Body of pancreas (tissue), 4 donors: ENCODE measurements at regions not wholly inside any gene's neighbourhood (a gene's known extent, or its start where the extent isn't known, plus 50 kb on each side); places are given as distances from the start of the nearest gene placed in this dataset.

Experiments used
- ATAC-seq: fragments of 150-250 bp; one replicate; pipeline ENCODE4 v1.9.1; 2016
- DNase-seq, 4 donors: peaks; one replicate each; pipeline ENCODE4 v3.0.0-alpha.2; 2019
- H3K27ac ChIP-seq, 4 donors: fragments of 200-600 bp; sonication (generic); 1 replicate in 3 of 4; 2 replicates in 1 of 4; pipeline versions ENCODE4 v1.5.1 to v1.6.1; 2016 to 2019; ENCODE audit warnings: mild to moderate bottlenecking in 1 of 4, mixed read lengths in 1 of 4, moderate library complexity in 1 of 4
- H3K27me3 ChIP-seq, 2 donors: fragments of 200-600 bp; sonication (generic); one replicate each; pipeline ENCODE4 v1.6.0; 2016; ENCODE audit warnings: mild to moderate bottlenecking in 1 of 2
- H3K36me3 ChIP-seq, 2 donors: fragments of 200-600 bp; sonication (generic); replicated peaks in 1 of 2; 2 replicates each; pipeline ENCODE4 v1.5.1; 2016; ENCODE audit warnings: low read depth in 2 of 2; ENCODE audit not compliant: insufficient read depth in 1 of 2
- H3K4me1 ChIP-seq: fragments of 200-600 bp; sonication (generic); one replicate; pipeline ENCODE4 v1.6.0; 2016
- H3K4me3 ChIP-seq, 2 donors: fragments of 200-600 bp; sonication (generic); 1 replicate in 1 of 2; 2 replicates in 1 of 2; pipeline ENCODE4 v1.5.1; 2016 to 2019
- H3K9me3 ChIP-seq, 3 donors: fragments of 200-600 bp; sonication (generic); 1 replicate in 2 of 3; 2 replicates in 1 of 3; pipeline ENCODE4 v1.5.1; 2016
- POLR2A ChIP-seq, 3 donors: fragments of 450-650 bp; IDR thresholded peaks; one replicate each; pipeline ENCODE4 v1.6.1; 2016; ENCODE audit warnings: antibody characterized with exemption in 3 of 3, mild to moderate bottlenecking in 2 of 3
- WGBS, 2 donors: methylation state at CpG; one replicate each; pipeline ENCODE4 v1.1.5; 2017; 5-methylcytosine and 5-hydroxymethylcytosine counted together
- intact Hi-C: fragments of 100-400 bp; cut with DNase I; formaldehyde crosslinking; loops from one replicate; pipeline ENCODE4 v1.15.1; 2023
- TF ChIP-seq, protein P1 (sequence below), 7 experiments: fragments of 450-650 bp in 4 of 7; fragments of 200-600 bp in 3 of 7; sonication (generic) in 3 of 7; IDR thresholded peaks; one replicate each; pipeline ENCODE4 v1.5.1; 2016 to 2019; ENCODE audit warnings: antibody characterized with exemption in 7 of 7

DNA sequence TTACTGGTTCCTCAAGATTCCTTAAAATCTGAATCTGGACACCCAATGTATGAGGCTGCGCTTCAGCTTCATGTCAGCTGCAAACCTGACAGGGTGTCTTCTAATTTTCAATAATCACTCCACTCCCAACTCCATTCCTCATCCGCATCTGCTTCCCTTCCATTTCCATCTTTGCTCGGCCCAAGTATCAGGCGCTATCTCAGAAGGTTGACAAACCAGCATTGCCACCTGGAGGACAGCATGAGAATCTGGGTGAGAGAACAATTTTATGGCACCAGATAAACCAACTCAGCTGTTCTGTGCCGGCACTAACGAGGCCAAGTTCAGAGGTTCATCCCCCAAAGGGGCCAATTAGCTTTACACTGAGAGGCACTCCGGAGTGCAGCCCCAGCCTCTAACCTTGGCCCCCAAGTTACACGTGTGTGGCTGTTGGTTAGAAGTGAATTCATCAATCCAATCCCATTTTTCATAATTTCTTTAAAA is 79.1 kb upstream of the LMO2 start:
- Histone ChIP-seq H3K4me1 (no peaks in the 10 kb centered on the region), H3K36me3 (no peaks in the 10 kb centered on the region), H3K4me3 (no peak overlapping the region), H3K27ac (no peak overlapping the region), H3K9me3 (no peaks in the 10 kb centered on the region), H3K27me3 (no peaks in the 10 kb centered on the region)
- DNase-seq: peak; percentile 25 to 57 (median 46)
- no peak for TF ChIP-seq POLR2A (IDR thresholded peaks at IDR 0.05)
- TF ChIP-seq, protein P1, sequence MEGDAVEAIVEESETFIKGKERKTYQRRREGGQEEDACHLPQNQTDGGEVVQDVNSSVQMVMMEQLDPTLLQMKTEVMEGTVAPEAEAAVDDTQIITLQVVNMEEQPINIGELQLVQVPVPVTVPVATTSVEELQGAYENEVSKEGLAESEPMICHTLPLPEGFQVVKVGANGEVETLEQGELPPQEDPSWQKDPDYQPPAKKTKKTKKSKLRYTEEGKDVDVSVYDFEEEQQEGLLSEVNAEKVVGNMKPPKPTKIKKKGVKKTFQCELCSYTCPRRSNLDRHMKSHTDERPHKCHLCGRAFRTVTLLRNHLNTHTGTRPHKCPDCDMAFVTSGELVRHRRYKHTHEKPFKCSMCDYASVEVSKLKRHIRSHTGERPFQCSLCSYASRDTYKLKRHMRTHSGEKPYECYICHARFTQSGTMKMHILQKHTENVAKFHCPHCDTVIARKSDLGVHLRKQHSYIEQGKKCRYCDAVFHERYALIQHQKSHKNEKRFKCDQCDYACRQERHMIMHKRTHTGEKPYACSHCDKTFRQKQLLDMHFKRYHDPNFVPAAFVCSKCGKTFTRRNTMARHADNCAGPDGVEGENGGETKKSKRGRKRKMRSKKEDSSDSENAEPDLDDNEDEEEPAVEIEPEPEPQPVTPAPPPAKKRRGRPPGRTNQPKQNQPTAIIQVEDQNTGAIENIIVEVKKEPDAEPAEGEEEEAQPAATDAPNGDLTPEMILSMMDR (IDR thresholded peaks at IDR 0.05): peak in 6 of 7 experiments; percentile 14 to 80 (median 66)
- 12 to 16% methylated on average over 8 of the region's 8 CpGs for WGBS, 2 donors
- intact Hi-C loops: no loop called here
- ATAC-seq: peak; percentile 47

- H3K27ac ChIP-seq: no peak overlapping the region
- no peak for TF ChIP-seq POLR2A (IDR thresholded peaks at IDR 0.05)
- TF ChIP-seq, protein P1 (IDR thresholded peaks at IDR 0.05): no peak
- no peak overlapping the region for H3K4me3 ChIP-seq
- DNase-seq (no peak), ATAC-seq (no peak)
- no peaks in the 10 kb centered on the region for H3K4me1 ChIP-seq
- no peaks in the 10 kb centered on the region for H3K27me3 ChIP-seq
- intact Hi-C loops: no loop called here
- H3K36me3 ChIP-seq: no peaks in the 10 kb centered on the region
- no peaks in the 10 kb centered on the region for H3K9me3 ChIP-seq
- WGBS, 2 donors: 76 to 81% methylated on average over 6 of the region's 6 CpGs
These were observed 75.6 kb upstream of the LMO2 start for GRCh38 chr11:33967451-33967850.

DNA sequence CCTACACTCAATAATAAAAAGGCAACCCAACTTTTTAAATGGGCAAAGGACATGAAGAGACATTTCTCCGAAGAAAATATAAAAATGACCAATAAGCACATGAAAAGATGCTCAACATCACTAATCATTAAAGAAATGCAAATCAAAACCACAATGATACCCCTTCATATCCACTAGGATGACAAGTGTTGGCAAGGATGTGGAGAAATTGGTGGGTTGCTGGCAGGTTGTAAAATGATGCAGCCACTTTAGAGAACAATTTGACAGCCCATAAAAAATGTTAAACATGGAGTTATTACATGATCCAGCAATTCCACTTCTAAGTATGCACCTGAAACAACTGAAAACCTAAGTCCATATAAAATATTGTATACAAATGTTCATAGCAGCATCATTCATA is 73.2 kb upstream of the LMO2 start:
- DNase-seq (no peak), ATAC-seq (no peak)
- no peak overlapping the region for H3K4me3 ChIP-seq
- H3K4me1 ChIP-seq: no peaks in the 10 kb centered on the region
- H3K27ac ChIP-seq: no peak overlapping the region
- H3K27me3 ChIP-seq: no peaks in the 10 kb centered on the region
- no peaks in the 10 kb centered on the region for H3K9me3 ChIP-seq
- TF ChIP-seq POLR2A (IDR thresholded peaks at IDR 0.05): no peak
- TF ChIP-seq, protein P1 (IDR thresholded peaks at IDR 0.05): no peak
- intact Hi-C loops: no loop called here
- 81 to 91% methylated on average over 1 of the region's 1 CpG for WGBS, 2 donors
- no peaks in the 10 kb centered on the region for H3K36me3 ChIP-seq

- TF ChIP-seq POLR2A (IDR thresholded peaks at IDR 0.05): no peak
- TF ChIP-seq, protein P1 (IDR thresholded peaks at IDR 0.05): no peak
- no peak for DNase-seq
- intact Hi-C loops: no loop called here
- H3K27me3 ChIP-seq: no peaks in the 10 kb centered on the region
- H3K27ac ChIP-seq: no peak overlapping the region
- H3K9me3 ChIP-seq: no peaks in the 10 kb centered on the region
- H3K36me3 ChIP-seq: no peaks in the 10 kb centered on the region
- H3K4me3 ChIP-seq: no peak overlapping the region
- no peak for ATAC-seq
- H3K4me1 ChIP-seq: no peaks in the 10 kb centered on the region
- 65 to 93% methylated on average over 3 of the region's 3 CpGs for WGBS, 2 donors
These were observed 68.1 kb upstream of the LMO2 start for GRCh38 chr11:33959855-33960400.

DNA sequence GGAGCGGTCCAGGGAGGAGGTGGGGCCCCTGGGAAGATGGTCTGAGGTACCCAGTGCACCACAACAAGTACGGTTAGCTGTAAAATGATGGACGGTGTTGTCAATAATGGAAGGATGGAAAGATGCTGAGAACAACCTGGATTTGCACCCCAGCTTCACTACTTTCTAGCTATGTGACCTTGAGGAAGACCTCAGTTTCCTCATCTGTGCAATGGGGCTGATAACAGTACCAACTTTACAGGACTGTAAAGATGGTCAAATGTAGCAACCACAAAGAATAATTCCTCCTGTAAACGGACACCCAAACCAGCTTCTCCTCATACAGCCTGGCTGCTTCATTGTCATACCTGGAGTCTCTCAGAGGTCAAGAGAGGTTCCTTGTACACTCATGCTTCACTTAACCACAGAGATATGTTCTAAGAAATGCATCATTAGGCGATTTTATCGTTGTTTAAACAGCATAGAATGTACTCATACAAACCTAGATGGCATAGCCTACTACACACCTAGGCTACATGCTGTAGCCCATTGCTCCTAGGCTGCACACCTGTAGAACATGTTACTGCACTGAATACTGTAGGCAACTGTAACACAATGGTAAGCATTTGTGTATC is 65.5 kb upstream of the LMO2 start:
- TF ChIP-seq, protein P1 (IDR thresholded peaks at IDR 0.05): no peak
- TF ChIP-seq POLR2A (IDR thresholded peaks at IDR 0.05): no peak
- no peak for DNase-seq
- Histone ChIP-seq H3K27me3 (no peaks in the 10 kb centered on the region), H3K4me1 (no peaks in the 10 kb centered on the region), H3K4me3 (no peak overlapping the region), H3K9me3 (no peaks in the 10 kb centered on the region), H3K36me3 (no peaks in the 10 kb centered on the region), H3K27ac (no peak overlapping the region)
- no peak for ATAC-seq
- WGBS, 2 donors: 65 to 85% methylated on average over 6 of the region's 6 CpGs
- intact Hi-C loops: no loop called here
